Activated CD8-positive, alpha-beta memory T cell treated with anti-CD3 and anti-CD28 coated beads for 4 hours (primary cell): ENCODE measurements at regions not wholly inside any gene's neighbourhood (a gene's known extent, or its start where the extent isn't known, plus 50 kb on each side); places are given as distances from the start of the nearest gene placed in this dataset.
"Not testable (repeated sequence)": the region's sequence is repeated elsewhere in the genome, so short reads cannot be mapped to it uniquely, and the experiment has no call there.

Experiments
- DNase-seq, 2 donors: peaks; one replicate each; pipeline ENCODE4 v3.0.0-alpha.2; 2020; ENCODE audit warnings: low read depth in 2 of 2

GRCh38 chr6:144534180-144534579 lies 249.0 kb downstream of the UTRN start:
- no peak for DNase-seq

DNA sequence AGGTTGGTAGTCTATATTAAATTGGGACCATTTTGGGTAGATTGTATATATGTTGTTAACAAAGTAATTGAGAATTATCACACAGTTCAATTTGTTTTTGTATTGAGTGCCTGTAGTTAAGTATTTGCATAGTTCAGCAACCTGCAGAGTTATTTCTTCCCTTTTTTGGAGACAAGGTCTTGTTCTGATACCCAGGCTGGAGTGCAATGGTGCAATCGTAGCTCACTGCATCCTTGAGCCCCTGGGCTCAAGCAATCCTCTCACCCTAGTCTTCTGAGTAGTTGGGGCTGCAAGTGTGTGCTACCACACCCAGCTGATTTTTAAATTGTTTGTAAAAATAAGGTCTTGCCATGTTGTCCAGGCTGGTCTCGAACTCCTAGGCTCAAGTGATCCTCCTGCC lies 250.5 kb downstream of the UTRN start:
- no peak for DNase-seq

DNA sequence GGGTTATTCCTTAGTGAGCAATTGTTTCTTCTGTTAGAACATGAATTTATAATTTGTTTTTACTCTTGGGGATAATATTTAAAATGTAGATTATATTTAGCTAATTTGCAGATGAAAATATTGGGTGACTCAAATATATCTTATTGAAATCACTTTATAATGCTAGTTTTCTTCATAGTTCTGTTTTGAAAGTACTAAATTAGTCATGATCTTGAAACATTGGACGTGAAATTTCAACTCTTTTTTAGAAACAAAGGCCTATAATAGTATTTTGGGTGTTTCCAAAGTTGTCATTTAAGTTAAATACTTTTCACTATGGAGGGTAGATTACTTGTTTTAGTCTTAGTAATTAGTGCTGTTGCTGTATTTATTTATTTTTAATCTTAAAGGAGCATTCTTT lies 250.9 kb downstream of the UTRN start:
- DNase-seq: no peak

- no peak for DNase-seq
These were observed 258.1 kb downstream of the UTRN start for GRCh38 chr6:144543006-144543871.

DNA sequence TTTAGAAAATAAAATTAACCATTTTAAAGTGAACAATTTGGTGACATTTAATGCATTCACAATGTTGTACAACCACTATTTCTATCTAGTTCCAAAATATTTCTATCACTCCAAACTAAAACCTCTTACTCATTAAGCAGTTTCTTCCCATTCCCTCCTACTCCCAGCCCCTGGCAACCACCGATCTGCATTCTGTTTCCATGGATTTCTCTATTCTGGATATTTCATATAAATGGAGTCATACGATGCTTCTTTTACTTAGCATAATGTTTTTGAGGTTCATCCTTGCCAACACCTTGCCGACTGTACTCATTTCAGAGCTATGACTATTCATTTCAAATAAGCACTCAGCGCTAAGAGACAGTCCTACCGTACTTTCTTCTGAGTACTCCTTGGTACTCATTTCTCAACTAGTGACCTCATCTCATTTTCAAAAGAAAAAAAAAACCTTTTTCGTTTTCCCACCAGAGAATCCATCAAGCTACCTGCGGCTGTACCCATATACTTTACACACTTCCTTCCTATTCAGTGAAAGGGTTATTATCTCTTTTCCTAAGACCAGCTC lies 259.2 kb downstream of the UTRN start:
- DNase-seq: no peak

DNA sequence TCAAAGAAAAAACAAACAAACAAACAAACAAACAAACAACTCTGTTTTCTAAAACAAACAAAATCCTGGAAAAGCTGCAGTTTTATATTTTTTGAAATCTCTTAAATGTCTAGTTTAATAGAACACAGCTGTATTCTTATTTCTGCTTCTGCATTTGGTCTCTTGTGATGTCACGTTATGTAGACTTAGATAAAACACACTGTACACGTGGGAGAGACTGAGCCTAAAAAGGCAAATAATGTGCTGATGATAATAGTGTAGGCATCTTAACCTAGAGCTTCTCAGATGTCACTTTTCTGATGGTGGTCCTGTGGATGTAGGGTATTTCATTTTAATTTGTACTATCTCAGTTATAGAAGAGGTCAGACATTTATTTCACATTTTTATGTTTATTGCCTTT lies 261.7 kb downstream of the UTRN start:
- no peak for DNase-seq

GRCh38 chr6:144547409-144547808 lies 262.3 kb downstream of the UTRN start:
- no peak for DNase-seq

DNA sequence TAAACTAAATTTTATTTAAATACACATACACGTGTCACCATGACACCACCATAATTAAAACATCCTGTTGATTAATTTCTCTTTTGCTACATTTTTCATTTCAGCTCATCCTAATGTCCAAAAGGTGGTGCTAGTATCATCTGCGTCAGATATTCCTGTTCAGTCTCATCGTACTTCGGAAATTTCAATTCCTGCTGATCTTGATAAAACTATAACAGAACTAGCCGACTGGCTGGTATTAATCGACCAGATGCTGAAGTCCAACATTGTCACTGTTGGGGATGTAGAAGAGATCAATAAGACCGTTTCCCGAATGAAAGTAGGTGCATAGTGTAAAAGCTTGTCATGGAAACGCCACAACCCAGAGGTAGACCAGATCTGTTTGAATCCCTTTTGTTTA lies 263.4 kb downstream of the UTRN start:
- DNase-seq: no peak

GRCh38 chr6:144549837-144550747 lies 265.0 kb downstream of the UTRN start:
- no peak for DNase-seq

GRCh38 chr6:144551339-144551738 lies 266.2 kb downstream of the UTRN start:
- no peak for DNase-seq

DNA sequence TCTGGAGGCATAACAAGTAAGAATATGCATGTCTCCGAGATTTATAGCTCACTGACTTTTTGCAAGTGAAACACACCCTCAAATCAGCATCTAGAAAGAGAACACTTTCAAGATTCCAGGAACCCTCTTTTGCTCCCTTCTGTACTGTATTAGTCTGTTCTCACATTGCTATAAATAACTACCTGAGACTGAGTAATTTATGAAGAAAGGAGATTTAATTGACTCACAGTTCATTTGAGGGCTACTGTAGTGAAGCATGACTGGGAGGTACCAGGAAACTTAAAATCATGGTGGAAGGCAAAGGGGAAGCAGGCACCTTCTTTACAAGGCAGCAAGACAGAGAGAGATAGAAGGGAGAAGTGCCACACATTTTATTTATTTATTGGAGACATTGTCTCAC lies 269.9 kb downstream of the UTRN start:
- no peak for DNase-seq

GRCh38 chr6:144559865-144560593 lies 274.9 kb downstream of the UTRN start:
- DNase-seq: no peak

DNA sequence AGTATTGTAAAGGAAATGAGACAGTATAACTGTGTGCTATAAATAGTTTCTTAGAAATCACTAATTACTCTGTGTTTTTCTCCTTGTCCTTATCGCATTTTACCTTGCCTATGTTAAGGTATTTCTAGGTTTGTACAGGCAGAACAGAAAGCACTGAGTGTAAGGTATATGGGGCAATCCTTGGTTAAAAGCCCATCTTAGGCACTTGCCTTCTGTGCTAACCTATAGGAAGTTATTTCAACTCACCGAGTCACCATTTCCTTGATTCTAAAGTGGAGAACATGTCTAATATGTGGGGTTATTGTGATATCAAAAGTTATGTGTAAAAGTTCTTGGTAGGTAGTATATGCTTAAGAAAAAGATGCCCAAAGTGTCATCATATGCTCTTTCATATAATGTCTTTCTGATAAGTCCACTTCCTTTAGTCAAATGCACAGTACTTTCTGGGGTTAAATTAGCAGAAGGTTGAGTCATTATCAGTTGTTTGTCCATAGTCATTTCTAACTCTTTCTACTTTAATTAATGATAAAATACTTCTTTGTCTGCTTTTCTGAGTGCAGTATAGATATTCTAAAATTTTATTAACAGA lies 276.4 kb downstream of the UTRN start:
- no peak for DNase-seq

DNA sequence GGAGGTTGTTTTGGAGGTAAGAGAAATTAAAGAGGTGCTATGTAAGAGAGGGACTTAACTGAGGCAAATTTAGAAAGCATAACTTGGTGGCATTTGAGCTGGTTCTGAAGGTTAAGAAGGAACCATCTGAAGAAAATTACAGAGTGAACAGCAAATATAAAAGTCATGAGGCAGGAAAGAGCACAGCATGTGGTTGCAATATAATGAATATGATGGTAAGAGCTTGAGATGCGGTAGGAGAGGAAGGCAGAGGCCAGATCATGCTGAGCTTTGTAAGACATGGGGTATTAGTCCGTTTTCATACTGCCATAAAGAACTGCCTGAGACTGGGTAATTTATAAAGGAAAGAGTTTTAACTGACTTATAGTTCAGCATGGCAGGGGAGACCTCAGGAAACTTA lies 279.1 kb downstream of the UTRN start:
- no peak for DNase-seq

- no peak for DNase-seq
These were observed 281.9 kb downstream of the UTRN start for GRCh38 chr6:144566868-144567615.

GRCh38 chr6:144568241-144568640 lies 283.1 kb downstream of the UTRN start:
- DNase-seq: no peak

DNA sequence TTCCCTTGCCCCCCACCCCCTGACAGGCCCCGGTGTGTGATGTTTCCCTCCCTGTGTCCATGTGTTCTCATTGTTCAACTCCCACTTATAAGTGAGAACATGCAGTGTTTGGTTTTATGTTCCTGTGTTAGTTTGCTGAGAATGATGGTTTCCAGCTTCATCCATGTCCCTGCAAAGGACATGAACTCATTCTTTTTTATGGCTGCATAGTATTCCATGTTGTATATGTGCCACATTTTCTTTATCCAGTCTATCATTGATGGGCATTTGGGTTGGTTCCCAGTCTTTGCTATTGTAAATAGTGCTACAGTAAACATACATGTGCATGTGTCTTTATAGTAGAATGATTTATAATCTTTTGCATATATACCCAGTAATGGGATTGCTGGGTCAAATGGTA lies 287.4 kb downstream of the UTRN start:
- DNase-seq: not testable (repeated sequence)

GRCh38 chr6:144574796-144575195 lies 289.7 kb downstream of the UTRN start:
- no peak for DNase-seq

GRCh38 chr6:144575327-144575726 lies 290.2 kb downstream of the UTRN start:
- DNase-seq: no peak

GRCh38 chr6:144576871-144577270 lies 291.7 kb downstream of the UTRN start:
- DNase-seq: no peak
